Fibroblast of mammary gland (primary cell): ENCODE measurements at regions not wholly inside any gene's neighbourhood (a gene's known extent, or its start where the extent isn't known, plus 50 kb on each side); places are given as distances from the start of the nearest gene placed in this dataset.

Source experiments
- DNase-seq: peaks from one replicate; pipeline ENCODE4 v3.0.0-alpha.2; 2010; ENCODE audit warnings: low read depth
- H3K4me3 ChIP-seq: 2 replicates; pipeline ENCODE4 v1.5.1; 2011; ENCODE audit warnings: low read depth, mild to moderate bottlenecking, low read length, moderate library complexity; ENCODE audit not compliant: control insufficient read depth
- TF ChIP-seq, protein P1 (sequence below): conservative IDR thresholded peaks from 2 replicates; pipeline ENCODE4 v1.5.1; 2011; ENCODE audit warnings: low read depth, low read length, inconsistent platforms; ENCODE audit not compliant: control insufficient read depth, insufficient read depth

DNA sequence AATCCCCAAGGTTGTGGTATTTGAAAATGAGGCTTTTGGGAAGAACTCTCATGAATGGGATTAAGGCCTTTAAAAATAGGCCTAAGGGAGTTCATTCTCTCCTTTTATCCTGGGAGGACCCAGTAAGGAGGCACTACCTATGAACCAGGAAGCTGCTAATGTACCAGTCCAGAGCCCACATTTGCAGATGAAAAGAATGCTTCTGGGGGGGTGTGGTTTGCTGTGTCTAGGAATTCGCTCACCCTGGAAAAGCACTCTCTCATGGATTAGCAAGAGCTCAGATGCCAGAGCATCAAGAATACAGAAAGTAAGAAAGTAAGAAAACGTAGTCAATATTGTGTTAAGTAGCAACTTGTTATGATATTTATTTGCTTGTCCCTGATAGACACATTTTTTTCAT lies 785.7 kb upstream of the GYPC start:
- DNase-seq = no peak
- TF ChIP-seq, protein P1, sequence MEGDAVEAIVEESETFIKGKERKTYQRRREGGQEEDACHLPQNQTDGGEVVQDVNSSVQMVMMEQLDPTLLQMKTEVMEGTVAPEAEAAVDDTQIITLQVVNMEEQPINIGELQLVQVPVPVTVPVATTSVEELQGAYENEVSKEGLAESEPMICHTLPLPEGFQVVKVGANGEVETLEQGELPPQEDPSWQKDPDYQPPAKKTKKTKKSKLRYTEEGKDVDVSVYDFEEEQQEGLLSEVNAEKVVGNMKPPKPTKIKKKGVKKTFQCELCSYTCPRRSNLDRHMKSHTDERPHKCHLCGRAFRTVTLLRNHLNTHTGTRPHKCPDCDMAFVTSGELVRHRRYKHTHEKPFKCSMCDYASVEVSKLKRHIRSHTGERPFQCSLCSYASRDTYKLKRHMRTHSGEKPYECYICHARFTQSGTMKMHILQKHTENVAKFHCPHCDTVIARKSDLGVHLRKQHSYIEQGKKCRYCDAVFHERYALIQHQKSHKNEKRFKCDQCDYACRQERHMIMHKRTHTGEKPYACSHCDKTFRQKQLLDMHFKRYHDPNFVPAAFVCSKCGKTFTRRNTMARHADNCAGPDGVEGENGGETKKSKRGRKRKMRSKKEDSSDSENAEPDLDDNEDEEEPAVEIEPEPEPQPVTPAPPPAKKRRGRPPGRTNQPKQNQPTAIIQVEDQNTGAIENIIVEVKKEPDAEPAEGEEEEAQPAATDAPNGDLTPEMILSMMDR = no peak
- H3K4me3 ChIP-seq = no peak overlapping the region

DNA sequence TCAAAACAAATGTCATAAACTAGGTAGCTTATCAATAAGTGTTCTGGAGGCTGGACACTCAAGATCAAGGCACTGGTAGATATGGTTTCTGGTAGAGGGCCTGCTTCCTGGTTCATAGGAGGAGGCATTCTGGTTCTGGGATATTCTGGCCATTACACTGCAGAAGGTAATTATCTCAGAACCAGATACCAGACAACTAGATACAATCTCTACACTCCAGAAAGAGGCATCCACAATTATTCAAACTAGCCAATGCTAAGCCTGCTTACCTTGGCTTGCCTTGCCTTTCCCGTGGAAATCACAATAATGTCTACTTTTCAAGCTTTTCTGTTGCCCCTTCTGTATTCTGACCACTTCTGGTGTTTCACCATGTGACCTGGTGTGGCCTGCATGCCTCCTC lies 785.2 kb upstream of the GYPC start:
- TF ChIP-seq, protein P1 = no peak
- no peak overlapping the region for H3K4me3 ChIP-seq

DNA sequence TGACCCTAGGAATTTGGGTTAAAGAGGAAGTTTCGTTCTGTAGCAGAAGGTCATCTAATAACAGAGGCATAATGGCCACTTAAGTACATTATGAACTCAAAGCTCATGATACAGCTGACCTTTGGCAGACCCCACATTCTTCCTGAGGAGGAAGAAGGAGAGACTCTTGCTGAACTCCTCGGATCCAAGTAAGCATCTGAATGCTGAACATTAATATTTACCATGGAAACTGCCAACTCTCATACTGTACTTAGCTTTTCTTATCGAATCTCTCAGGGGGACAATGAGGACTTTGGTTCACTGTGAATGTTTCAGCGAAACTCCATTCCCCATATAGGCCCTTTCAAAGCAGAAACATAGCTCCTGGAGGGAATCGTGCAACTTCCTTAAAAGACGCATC lies 781.4 kb upstream of the GYPC start:
- DNase-seq = no peak
- TF ChIP-seq, protein P1 = no peak
- no peak overlapping the region for H3K4me3 ChIP-seq

More for the DNA sequence above, 785.2 kb upstream of the GYPC start:
- DNase-seq = no peak

DNA sequence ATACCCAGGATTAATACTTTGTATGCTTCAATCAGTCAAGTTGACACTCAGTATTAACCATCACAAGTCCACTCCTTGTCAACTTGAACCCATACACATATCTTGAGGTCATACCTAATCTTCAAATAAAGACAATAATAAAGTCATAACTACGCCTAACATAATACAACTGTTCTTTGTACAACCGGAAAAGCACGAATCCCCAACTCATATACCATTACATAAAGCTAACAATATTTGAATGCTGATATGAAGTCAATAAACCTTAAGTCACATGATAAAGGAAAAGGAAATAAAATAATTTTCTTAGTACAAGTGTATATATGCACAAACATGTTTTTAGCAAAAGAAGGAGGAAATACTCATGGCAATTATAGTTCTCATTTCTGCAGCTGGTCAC lies 770.6 kb upstream of the GYPC start:
- no peak overlapping the region for H3K4me3 ChIP-seq
- no peak for DNase-seq
- TF ChIP-seq, protein P1 = no peak

DNA sequence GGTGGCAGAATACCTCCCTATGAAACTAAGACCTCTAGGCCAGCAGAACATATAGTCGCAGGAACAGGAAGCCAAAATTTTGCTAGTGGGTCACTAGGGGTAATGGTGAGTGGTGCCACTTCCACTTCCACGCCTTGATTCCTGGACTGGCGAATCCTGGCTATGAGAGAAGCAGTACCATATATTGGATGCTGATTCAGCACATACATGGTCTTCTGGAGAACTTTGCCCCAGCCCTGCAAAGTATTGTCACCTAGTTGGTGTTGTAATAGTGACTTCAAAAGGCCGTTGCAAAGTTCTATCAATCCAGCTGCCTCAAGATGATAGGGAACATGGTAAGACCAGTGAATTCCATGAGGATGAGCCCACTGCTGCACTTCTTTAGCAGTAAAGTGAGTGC lies 769.8 kb upstream of the GYPC start:
- TF ChIP-seq, protein P1 = no peak
- DNase-seq = no peak
- no peak overlapping the region for H3K4me3 ChIP-seq

DNA sequence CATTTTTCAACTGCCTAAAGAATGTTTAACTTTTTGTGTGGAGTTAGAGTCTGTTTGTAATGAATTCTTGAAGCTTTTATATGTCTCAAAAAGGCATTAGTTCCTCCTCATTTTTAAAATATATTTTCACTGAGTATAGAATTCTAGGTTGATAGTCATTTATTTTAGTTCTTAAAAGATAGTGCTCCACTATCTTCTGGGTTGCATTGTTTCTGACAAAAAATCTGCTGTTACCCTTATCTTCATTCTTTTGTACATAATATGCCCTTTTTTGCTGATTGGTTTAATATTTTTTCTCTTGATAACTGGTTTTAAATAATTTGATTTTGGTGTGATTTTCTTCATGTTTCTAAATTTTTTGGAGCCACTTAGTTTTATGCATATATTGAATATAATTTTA lies 754.7 kb upstream of the GYPC start:
- no peak overlapping the region for H3K4me3 ChIP-seq
- DNase-seq = no peak
- TF ChIP-seq, protein P1 = no peak

DNA sequence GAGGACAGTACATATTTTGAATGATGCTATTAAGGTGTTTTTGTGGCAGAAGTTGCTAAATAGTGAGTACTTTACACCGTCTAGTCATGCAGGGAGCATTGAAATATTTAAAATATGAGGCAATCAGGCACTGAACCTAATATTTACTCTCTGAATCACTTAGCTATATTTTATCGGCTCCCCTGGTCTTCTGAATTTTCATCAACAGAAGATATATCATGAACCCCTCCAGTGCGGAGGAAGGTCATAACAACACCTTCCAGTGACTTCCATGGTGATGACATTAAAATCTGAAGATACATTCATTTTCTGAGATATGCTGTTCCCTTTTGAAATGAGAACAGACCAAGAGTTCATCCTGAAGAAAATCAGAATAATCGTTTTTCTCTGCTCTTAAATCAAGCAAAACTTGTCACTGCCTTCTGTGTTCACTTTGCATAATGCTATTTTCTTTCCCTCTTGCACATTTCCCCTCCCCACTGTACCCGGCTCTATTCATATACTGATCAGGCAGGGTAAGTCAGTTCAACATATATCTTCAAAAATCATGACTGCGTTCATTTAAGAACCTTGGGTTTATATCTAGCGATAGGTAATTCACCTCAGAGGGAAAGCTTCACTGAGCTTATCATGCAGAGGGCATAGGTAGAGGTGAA lies 729.9 kb upstream of the GYPC start:
- TF ChIP-seq, protein P1 = no peak
- H3K4me3 ChIP-seq = no peak overlapping the region
- no peak for DNase-seq
